ENCODE measurements at regions not wholly inside any gene's neighbourhood (a gene's known extent, or its start where the extent isn't known, plus 50 kb on each side); places are given as distances from the start of the nearest gene placed in this dataset.

DNA sequence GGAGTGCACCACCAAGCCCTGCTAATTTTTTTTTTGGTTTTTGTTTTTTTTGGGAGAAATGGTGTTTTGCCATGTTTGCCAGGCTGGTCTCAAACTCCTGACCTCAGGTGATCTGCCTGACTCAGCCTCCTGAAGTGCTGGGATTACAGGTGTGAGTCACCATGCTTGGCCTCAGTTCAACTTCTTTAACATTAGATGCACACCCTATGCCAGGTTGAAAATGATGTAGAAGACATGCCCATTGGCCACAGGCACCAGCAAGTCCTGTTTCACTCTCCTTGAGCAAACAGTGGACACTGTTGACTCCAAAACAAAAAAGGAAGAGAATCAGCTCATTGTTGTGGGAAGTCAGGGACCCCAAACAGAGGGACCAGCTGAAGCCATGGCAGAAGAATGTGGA lies 1205.3 kb downstream of the REEP3 start (continued):
- TF ChIP-seq, protein P1, sequence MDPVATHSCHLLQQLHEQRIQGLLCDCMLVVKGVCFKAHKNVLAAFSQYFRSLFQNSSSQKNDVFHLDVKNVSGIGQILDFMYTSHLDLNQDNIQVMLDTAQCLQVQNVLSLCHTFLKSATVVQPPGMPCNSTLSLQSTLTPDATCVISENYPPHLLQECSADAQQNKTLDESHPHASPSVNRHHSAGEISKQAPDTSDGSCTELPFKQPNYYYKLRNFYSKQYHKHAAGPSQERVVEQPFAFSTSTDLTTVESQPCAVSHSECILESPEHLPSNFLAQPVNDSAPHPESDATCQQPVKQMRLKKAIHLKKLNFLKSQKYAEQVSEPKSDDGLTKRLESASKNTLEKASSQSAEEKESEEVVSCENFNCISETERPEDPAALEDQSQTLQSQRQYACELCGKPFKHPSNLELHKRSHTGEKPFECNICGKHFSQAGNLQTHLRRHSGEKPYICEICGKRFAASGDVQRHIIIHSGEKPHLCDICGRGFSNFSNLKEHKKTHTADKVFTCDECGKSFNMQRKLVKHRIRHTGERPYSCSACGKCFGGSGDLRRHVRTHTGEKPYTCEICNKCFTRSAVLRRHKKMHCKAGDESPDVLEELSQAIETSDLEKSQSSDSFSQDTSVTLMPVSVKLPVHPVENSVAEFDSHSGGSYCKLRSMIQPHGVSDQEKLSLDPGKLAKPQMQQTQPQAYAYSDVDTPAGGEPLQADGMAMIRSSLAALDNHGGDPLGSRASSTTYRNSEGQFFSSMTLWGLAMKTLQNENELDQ (CRISPR knock-in tag; IDR thresholded peaks at IDR 0.05; ENCODE audit: borderline replicate concordance): no peak

DNA sequence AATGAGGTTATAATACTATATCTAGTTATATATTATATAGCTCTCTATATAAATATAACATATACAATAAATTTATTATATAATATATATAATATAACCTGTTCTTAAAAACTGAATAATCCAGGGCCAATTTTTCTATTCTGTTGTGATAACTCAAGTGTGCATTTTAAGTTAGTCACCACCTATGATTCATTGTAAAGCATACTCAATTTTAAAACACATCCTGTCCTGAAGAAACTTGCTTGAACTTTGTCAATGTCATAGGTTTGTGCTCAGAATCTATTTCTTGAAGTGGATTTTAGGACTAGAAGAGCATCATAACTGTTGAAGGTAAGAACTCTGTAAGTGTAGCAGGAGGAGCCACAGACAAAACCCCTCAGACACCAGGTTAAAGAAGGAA lies 1209.8 kb downstream of the REEP3 start:
- FAIRE-seq: no peak
- DNase-seq (ENCODE audit: low spot score): no peak
- H3K9ac ChIP-seq (ENCODE audit: insufficient read depth, low read depth, low read length): no peak overlapping the region
- no peaks in the 10 kb centered on the region for H3K79me2 ChIP-seq (ENCODE audit: insufficient read depth, low read length)
- ATAC-seq: no peak
- H3K4me3 ChIP-seq (replicated peaks in 1 of 3; ENCODE audit: insufficient read depth in 1 of 3, low read depth in 2 of 3, low read length in 3 of 3): no peak overlapping the region
- H3K4me1 ChIP-seq (ENCODE audit: insufficient read depth, low read length): peaks cover 29% of the 10 kb centered on the region
- H3K9me3 ChIP-seq (ENCODE audit: low read length): no peaks in the 10 kb centered on the region
- intact Hi-C loops (cut with micrococcal nuclease; ENCODE audit: unreplicated experiment): no loop called here
- ChIA-PET CTCF (ENCODE audit: low intra/inter-chr PET ratio, low total read pairs) (no interaction called here), POLR2A (no interaction called here)
- in situ Hi-C loops (cut with HindIII; ENCODE audit: extremely low pct_ligation_motif_present, low pct_unique_long_range_greater_than_20kb): loop anchor here (25.0 kb wide), 1 partner anchor 1456 kb away; no protein-coding TSS in a partner anchor
- TF ChIP-seq IRX3 (CRISPR knock-in tag; IDR thresholded peaks at IDR 0.05; ENCODE audit: borderline replicate concordance, low read depth) (no peak), ZNF337 (CRISPR knock-in tag; IDR thresholded peaks at IDR 0.05; ENCODE audit: borderline replicate concordance, low read depth) (no peak)
- TF ChIP-seq, protein P2, sequence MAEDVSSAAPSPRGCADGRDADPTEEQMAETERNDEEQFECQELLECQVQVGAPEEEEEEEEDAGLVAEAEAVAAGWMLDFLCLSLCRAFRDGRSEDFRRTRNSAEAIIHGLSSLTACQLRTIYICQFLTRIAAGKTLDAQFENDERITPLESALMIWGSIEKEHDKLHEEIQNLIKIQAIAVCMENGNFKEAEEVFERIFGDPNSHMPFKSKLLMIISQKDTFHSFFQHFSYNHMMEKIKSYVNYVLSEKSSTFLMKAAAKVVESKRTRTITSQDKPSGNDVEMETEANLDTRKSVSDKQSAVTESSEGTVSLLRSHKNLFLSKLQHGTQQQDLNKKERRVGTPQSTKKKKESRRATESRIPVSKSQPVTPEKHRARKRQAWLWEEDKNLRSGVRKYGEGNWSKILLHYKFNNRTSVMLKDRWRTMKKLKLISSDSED (CRISPR knock-in tag; IDR thresholded peaks at IDR 0.05): no peak
- H3K36me3 ChIP-seq (replicated peaks in 1 of 2; ENCODE audit: control insufficient read depth in 1 of 2, insufficient read depth in 2 of 2, low read length in 2 of 2): no peaks in the 10 kb centered on the region
- no peaks in the 10 kb centered on the region for H3K27me3 ChIP-seq (ENCODE audit: control insufficient read depth in 1 of 2, insufficient read depth in 2 of 2, low read length in 2 of 2)
- no peak overlapping the region for H3K27ac ChIP-seq (ENCODE audit: extremely low read length, insufficient read depth, low read length)
- H3K4me2 ChIP-seq (ENCODE audit: low read depth, low read length): no peak overlapping the region
- no peak overlapping the region for H2AFZ ChIP-seq (ENCODE audit: low read length)
- no peaks in the 10 kb centered on the region for H4K20me1 ChIP-seq (ENCODE audit: insufficient read depth, low read length)
- BruUV-seq (replicated peaks): no TSS peak

Measured in HepG2 (cell line).